GM13976 (cell line): ENCODE measurements at regions not wholly inside any gene's neighbourhood (a gene's known extent, or its start where the extent isn't known, plus 50 kb on each side); places are given as distances from the start of the nearest gene placed in this dataset.

Experiments used
- DNase-seq: peaks from one replicate; pipeline ENCODE4 v3.0.0; 2012; ENCODE audit warnings: low spot score
- in situ Hi-C: fragments of 300-500 bp; cut with MboI; formaldehyde crosslinking; loops from one replicate; pipeline ENCODE4 v1.12.0; 2022; ENCODE audit warnings: low sequenced_read_pairs, mixed read lengths, inconsistent platforms; ENCODE audit not compliant: unreplicated experiment
- TF ChIP-seq, protein P1 (sequence below): IDR thresholded peaks from 2 replicates; pipeline ENCODE4 v1.5.1; 2012; ENCODE audit warnings: borderline replicate concordance, mild to moderate bottlenecking; ENCODE audit not compliant: insufficient read depth; ENCODE audit errors: extremely low read depth, missing control alignments, control extremely low read depth

DNA sequence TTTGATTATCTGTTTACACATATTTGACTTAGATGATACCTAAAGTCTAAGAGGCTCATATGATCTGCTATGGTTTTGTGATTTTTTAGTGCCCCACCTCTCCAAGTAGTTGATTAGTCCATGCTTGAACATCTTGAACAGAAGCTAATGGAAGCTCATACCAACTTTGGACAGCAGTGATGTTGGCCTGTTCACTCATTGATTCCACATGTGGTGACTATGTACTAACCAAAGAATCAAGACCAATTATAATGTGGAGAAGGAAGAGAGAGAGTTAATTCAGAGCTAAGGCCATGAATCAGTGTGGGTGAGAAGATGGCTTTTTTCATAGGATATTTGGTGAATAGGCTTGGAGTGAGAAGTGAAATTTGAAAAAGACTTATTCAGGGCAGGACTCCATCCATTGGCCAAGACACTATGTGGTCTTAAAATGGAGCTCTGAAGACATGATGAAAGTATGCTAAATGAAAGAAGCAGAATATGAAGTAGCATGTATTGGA lies 178.3 kb upstream of the TWIST2 start:
- TF ChIP-seq, protein P1, sequence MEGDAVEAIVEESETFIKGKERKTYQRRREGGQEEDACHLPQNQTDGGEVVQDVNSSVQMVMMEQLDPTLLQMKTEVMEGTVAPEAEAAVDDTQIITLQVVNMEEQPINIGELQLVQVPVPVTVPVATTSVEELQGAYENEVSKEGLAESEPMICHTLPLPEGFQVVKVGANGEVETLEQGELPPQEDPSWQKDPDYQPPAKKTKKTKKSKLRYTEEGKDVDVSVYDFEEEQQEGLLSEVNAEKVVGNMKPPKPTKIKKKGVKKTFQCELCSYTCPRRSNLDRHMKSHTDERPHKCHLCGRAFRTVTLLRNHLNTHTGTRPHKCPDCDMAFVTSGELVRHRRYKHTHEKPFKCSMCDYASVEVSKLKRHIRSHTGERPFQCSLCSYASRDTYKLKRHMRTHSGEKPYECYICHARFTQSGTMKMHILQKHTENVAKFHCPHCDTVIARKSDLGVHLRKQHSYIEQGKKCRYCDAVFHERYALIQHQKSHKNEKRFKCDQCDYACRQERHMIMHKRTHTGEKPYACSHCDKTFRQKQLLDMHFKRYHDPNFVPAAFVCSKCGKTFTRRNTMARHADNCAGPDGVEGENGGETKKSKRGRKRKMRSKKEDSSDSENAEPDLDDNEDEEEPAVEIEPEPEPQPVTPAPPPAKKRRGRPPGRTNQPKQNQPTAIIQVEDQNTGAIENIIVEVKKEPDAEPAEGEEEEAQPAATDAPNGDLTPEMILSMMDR: no peak
- DNase-seq: no peak
- in situ Hi-C loops: no loop called here

DNA sequence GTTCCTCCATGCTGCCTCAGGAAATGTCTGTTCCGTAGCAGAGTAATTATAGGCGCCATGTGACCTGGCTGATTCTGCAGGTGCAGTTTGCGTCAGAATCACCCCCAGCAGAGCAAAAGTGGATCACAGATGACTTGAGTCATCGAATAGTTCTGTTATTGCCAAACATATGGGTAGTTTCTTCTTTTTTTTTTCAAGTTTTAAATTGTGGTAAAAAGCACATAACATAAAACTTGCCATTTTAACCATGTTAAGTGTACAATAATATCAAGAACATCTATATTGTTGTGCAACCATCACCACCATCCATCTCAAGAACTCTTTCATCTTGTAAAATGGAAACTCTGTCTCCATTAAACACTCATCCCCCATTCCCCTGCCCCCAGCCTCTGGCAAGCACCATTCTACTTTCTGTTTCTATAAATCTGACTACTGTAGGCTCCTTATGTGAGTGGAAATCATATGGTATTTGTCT lies 177.7 kb upstream of the TWIST2 start:
- TF ChIP-seq, protein P1: no peak
- in situ Hi-C loops: no loop called here
- DNase-seq: no peak

DNA sequence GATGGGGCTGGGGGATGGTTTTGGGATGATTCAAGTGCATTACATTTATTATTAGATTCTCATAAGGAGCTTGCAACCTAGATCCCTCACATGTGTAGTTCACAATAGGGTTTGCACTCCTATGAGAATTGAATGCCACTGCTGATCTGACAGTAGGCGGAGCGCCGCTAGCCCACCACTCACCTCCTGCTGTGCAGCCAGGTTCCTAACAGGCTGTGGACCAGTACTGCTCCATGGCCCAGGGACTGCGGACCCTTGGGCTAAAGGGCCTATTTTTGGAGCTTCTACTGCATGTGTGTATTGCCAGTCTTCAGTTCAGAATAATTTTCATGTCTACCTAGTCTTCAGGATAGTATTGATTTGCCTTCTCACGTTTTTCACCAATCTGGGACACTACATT lies 165.3 kb upstream of the TWIST2 start:
- TF ChIP-seq, protein P1: no peak
- no peak for DNase-seq
- in situ Hi-C loops: no loop called here

DNA sequence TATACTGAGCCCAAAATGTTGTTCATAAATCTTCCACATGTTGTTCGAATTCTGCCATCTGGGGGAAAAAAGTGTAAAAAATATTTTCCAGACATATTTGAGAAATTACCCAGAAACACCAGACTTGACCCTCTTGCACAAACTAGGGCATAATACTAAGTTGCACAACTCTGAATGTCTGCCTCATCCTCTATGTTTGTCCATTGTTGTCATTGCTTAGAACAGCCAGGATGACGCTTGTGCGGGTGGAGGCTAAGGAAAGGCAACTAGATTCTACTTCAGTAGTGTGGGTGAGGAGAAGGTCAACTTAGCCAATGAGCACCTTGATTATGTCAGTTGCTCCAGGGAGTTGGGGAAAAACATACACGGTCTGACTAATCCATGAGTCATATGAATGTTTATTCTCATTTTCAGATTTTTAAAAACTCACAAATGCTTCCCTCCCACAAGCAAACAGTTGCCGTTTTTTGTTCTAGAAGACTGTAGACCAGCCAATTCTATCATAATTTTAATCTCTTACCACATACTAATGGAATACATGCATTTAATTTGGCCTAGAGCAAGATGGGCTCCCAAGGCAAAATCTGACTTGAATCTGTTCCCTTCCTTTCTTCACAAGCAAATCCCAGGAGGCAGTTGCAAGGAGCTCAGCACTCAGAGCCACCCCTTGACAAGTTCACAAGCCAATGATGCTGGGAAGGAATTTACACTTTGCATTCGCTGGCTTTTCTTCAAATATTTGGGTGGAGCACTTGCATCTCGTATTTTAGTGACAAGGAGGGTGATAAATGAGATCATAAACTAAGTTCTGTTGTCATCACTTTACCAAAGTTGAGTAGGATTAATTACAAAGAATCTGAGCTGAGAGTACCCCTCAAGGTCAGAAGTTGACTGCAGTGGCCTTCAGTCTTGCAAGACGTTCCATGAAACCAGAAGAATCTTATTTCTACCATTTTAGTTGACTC lies 163.2 kb upstream of the TWIST2 start:
- TF ChIP-seq, protein P1: no peak
- DNase-seq: no peak
- in situ Hi-C loops: no loop called here

DNA sequence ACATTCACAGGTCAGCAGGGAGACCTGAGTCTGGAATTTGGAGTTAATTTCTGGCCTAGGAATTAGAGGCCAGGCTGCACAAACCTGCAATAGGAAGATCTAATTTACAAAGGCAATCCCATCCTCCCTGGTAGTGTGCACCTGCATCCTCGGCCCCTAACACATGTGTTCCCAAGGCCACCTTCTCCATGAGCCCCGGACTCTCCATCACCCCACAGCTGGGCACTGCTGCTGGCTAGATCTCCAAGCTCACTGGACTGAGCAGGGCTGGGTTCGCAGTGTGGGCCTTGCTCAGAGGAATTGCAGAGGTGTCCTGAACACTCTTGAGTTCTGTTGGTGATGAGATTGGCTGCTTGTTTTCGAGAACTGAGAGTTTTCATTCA lies 162.6 kb upstream of the TWIST2 start:
- in situ Hi-C loops: no loop called here
- TF ChIP-seq, protein P1: no peak
- no peak for DNase-seq

DNA sequence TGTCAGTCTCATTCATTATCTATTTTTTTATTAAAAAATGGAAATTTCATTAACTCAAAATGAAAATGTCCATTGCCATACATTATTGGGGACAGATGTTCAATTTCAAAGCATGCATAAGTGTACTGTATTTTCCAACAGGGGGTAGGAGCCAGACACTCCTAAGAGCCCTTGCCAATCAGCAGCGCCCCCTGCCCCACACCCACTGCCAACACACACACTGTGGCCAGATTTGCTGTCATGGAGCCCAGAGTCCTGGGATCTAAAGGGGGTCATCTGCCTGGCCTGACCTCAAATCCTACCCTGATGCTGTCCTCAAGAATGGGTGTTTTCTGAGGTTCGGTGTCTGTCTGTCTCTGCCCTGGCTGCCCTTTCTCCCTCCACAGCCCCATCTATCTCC lies 162.2 kb upstream of the TWIST2 start:
- DNase-seq: no peak
- TF ChIP-seq, protein P1: no peak
- in situ Hi-C loops: no loop called here
